ENCODE measurements at regions not wholly inside any gene's neighbourhood (a gene's known extent, or its start where the extent isn't known, plus 50 kb on each side); places are given as distances from the start of the nearest gene placed in this dataset.

GRCh38 chr10:33643042-33643441 lies 308.6 kb upstream of the NRP1 start:
- TF ChIP-seq EZH2 (IDR thresholded peaks at IDR 0.05; ENCODE audit: borderline replicate concordance, low read depth, low read length, severe bottlenecking), result no peak
- no peak for TF ChIP-seq CTCF (IDR thresholded peaks at IDR 0.05; ENCODE audit: borderline replicate concordance, extremely low read depth, low read length, poor library complexity, severe bottlenecking)
